GM20000 (cell line): ENCODE measurements at regions not wholly inside any gene's neighbourhood (a gene's known extent, or its start where the extent isn't known, plus 50 kb on each side); places are given as distances from the start of the nearest gene placed in this dataset.

ENCODE experiments used
- DNase-seq: peaks from one replicate; pipeline ENCODE4 v3.0.0; 2012; ENCODE audit warnings: low spot score
- TF ChIP-seq, protein P1 (sequence below): IDR thresholded peaks from 2 replicates; pipeline ENCODE4 v1.5.1; 2012; ENCODE audit warnings: mild to moderate bottlenecking, control low read depth; ENCODE audit errors: extremely low read depth, missing control alignments

- TF ChIP-seq, protein P1, sequence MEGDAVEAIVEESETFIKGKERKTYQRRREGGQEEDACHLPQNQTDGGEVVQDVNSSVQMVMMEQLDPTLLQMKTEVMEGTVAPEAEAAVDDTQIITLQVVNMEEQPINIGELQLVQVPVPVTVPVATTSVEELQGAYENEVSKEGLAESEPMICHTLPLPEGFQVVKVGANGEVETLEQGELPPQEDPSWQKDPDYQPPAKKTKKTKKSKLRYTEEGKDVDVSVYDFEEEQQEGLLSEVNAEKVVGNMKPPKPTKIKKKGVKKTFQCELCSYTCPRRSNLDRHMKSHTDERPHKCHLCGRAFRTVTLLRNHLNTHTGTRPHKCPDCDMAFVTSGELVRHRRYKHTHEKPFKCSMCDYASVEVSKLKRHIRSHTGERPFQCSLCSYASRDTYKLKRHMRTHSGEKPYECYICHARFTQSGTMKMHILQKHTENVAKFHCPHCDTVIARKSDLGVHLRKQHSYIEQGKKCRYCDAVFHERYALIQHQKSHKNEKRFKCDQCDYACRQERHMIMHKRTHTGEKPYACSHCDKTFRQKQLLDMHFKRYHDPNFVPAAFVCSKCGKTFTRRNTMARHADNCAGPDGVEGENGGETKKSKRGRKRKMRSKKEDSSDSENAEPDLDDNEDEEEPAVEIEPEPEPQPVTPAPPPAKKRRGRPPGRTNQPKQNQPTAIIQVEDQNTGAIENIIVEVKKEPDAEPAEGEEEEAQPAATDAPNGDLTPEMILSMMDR: no peak
- no peak for DNase-seq
These were observed 436.0 kb upstream of the ADAMTSL1 start for GRCh38 chr9:18037981-18038380.

DNA sequence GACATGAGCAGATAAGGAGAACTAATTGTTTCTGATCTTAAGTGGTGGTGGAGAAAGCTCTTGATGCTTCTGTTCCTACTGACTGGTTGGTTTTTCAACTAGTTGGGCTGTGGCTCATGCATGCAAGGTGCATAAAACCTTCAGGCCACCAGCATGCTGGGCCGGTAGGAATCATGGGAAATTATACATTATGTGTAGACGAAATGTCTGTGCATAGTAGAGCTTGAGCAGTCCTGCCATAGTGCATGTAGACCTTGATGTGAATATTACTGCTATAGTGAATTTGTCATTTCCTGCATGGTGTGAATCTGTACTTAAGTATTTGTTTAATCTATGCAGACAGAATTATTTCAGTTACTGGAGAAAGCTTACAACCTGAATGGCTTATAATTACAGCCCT, 433.6 kb upstream of the ADAMTSL1 start:
- DNase-seq: no peak
- TF ChIP-seq, protein P1: no peak

GRCh38 chr9:18043978-18044377, 430.0 kb upstream of the ADAMTSL1 start:
- DNase-seq: no peak

DNA sequence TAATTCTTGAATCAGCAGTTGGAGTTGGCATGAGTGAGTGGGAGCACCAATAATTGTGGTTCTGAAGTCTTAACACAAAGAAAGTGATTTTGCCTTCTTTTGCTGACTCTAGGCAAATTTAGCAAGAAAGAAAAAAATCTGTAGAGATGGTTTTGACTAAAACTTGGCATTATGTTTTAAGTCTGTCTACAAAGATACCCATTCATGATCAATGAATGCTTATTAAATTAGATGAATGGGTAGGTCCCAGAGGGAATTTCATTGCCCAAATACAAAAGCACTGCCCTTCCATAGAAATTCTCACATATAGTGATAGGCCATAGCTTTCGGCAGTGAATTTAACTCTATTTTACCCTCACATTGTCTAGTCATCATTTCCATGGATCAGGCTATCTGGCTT, 428.6 kb upstream of the ADAMTSL1 start:
- DNase-seq: no peak
- TF ChIP-seq, protein P1: no peak

More at GRCh38 chr9:18043978-18044377, 430.0 kb upstream of the ADAMTSL1 start:
- TF ChIP-seq, protein P1: no peak

GRCh38 chr9:18046068-18046467, 427.9 kb upstream of the ADAMTSL1 start:
- DNase-seq: no peak
- TF ChIP-seq, protein P1: no peak

DNA sequence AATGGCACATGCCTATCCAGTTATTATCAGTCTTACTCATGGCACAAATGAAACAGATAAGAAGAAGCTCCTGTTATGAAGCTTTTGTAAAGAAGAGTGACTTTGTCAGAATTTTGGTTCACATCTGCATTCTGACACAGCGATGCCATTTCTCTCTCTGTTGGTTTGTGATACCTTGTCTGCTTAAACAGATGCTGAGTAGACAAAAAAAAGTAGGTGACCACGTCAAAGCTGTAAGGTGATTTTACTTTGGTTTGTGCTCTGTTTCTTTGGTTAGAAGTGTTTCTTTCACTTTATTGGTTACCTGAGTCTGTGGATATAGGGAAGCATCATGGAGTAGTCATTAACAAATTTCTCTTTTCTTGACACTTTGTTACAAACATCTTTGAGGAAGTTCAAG, 422.3 kb upstream of the ADAMTSL1 start:
- no peak for DNase-seq
- TF ChIP-seq, protein P1: no peak

- TF ChIP-seq, protein P1: no peak
- no peak for DNase-seq
These were observed 421.9 kb upstream of the ADAMTSL1 start for GRCh38 chr9:18052060-18052459.
